Hepatocyte (in vitro differentiated cells): ENCODE measurements at regions not wholly inside any gene's neighbourhood (a gene's known extent, or its start where the extent isn't known, plus 50 kb on each side); places are given as distances from the start of the nearest gene placed in this dataset.
"Not testable (repeated sequence)": the region's sequence is repeated elsewhere in the genome, so short reads cannot be mapped to it uniquely, and the experiment has no call there.

Experiments used
- CTCF ChIP-seq: fragments of 200-600 bp; sonication (generic); IDR thresholded peaks from 2 replicates; pipeline ENCODE4 v1.5.1; 2016; ENCODE audit warnings: antibody characterized with exemption, mild to moderate bottlenecking; ENCODE audit not compliant: poor library complexity
- EZH2 ChIP-seq: fragments of 200-600 bp; sonication (generic); IDR thresholded peaks from 2 replicates; pipeline ENCODE4 v1.6.1; 2016; ENCODE audit warnings: antibody characterized with exemption, mild to moderate bottlenecking, borderline replicate concordance

GRCh38 chr2:131844044-131844443, 316.4 kb downstream of the CCDC74A start:
- TF ChIP-seq EZH2, CTCF: not testable (repeated sequence)
